IPS DF 6.9 (cell line): ENCODE measurements at regions not wholly inside any gene's neighbourhood (a gene's known extent, or its start where the extent isn't known, plus 50 kb on each side); places are given as distances from the start of the nearest gene placed in this dataset.

Experiments
- DNase-seq: peaks from one replicate; pipeline ENCODE4 v3.0.0-alpha.2; 2013; ENCODE audit warnings: low read depth, low spot score
- H3K27ac ChIP-seq: one replicate; pipeline ENCODE4 v1.5.1; 2013; ENCODE audit warnings: low read length, control low read depth
- H3K27me3 ChIP-seq: 2 replicates; pipeline ENCODE4 v1.6.1; 2013; ENCODE audit warnings: mild to moderate bottlenecking, low read length; ENCODE audit not compliant: control insufficient read depth, insufficient read depth
- H3K36me3 ChIP-seq: 2 replicates; pipeline ENCODE4 v1.6.1; 2013; ENCODE audit warnings: low read length; ENCODE audit not compliant: control insufficient read depth, insufficient read depth
- H3K4me1 ChIP-seq: 2 replicates; pipeline ENCODE4 v1.6.1; 2013; ENCODE audit warnings: low read length; ENCODE audit not compliant: control insufficient read depth, insufficient read depth
- H3K4me3 ChIP-seq: 2 replicates; pipeline ENCODE4 v1.5.1; 2013; ENCODE audit warnings: mild to moderate bottlenecking, low read length
- H3K9me3 ChIP-seq: 2 replicates; pipeline ENCODE4 v1.6.1; 2013; ENCODE audit warnings: low read length, inconsistent platforms; ENCODE audit not compliant: control insufficient read depth, insufficient read depth
- WGBS: extraction: QIAGEN DNeasy Blood & Tissue Kit; methylation state at CpG from one replicate; pipeline ENCODE4 v1.1.7; 2013; ENCODE audit warnings: mixed read lengths, missing lambda C conversion rate; ENCODE audit not compliant: insufficient read length, insufficient coverage; 5-methylcytosine and 5-hydroxymethylcytosine counted together

DNA sequence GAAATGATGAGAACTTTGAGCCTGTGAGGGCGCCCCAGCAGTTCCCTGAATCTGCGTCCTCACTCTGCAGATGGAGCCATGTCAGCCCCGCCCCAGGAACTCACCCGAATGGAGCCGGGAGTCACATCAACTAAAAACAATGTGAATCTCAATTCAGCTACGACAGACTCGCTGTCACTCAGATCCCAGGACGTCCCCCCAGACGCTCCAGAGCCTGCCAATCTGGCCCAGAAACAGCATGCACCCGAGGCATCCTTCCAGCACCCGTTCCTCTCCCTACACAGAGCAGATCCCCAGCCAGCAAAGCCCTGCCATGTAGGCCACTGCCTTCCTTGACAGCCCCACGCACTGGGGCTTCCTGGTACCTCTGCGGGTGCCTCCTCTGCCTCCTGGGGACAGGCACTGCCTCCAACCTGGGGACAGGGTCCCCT is 248.0 kb downstream of the TTLL2 start:
- no peak for DNase-seq
- Histone ChIP-seq H3K36me3 (no peaks in the 10 kb centered on the region), H3K4me1 (peaks cover 1% of the 10 kb centered on the region; the same call in 1 of the 2 replicates), H3K27me3 (no peaks in the 10 kb centered on the region), H3K9me3 (no peaks in the 10 kb centered on the region), H3K4me3 (no peak overlapping the region), H3K27ac (no peak overlapping the region)
- no CpG with 5 or more reads among the region's 13 CpGs for WGBS

GRCh38 chr6:167573461-167574215 is 248.8 kb downstream of the TTLL2 start:
- Histone ChIP-seq H3K36me3 (no peaks in the 10 kb centered on the region), H3K27me3 (no peaks in the 10 kb centered on the region), H3K9me3 (no peaks in the 10 kb centered on the region), H3K4me3 (no peak overlapping the region), H3K4me1 (peaks cover 1% of the 10 kb centered on the region; the same call in 1 of the 2 replicates), H3K27ac (no peak overlapping the region)
- WGBS = 100% methylated on average over 1 of the region's 16 CpGs
- no peak for DNase-seq

DNA sequence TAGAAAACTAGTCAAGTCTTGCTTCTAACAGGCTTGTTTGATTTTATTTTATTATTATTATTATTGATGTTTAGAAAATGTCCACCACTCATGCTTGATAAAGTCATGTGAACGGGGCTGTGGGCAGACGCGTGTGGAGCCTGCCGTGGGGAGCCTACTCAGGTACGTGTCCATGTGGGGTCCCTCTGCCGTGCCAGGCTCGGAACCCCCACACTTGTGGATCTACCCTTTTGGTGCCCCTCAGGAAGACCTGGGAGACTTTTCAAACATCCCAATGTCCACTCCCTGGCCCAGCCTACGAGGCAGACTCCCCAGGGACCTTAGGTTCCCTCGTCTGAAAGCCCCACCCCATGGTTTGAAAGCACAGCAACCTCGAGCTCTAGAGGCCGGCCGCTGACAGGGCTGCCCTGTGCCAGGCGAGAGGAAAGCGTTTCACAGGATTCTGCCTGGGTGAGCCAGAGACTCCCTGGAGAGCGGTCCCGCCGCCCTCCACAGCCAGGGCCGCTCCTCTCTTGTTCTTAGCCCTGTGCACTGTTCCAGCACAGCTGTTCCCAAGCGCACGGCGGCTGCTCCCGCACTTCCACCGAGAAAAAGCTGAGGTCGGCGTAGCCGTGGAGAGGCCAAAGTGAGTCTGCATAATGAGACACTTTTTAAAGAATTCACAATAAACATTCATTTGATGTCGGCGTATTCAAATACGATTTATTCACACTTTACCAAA is 249.7 kb downstream of the TTLL2 start:
- H3K27me3 ChIP-seq = no peaks in the 10 kb centered on the region
- WGBS = 100% methylated on average over 3 of the region's 29 CpGs
- no peak overlapping the region for H3K4me3 ChIP-seq
- H3K9me3 ChIP-seq = no peaks in the 10 kb centered on the region
- peaks cover 1% of the 10 kb centered on the region; the same call in 1 of the 2 replicates for H3K4me1 ChIP-seq
- H3K27ac ChIP-seq = no peak overlapping the region
- no peaks in the 10 kb centered on the region for H3K36me3 ChIP-seq
- DNase-seq = no peak

- H3K9me3 ChIP-seq = no peaks in the 10 kb centered on the region
- DNase-seq = no peak
- no peaks in the 10 kb centered on the region for H3K27me3 ChIP-seq
- WGBS = no CpG with 5 or more reads among the region's 23 CpGs
- no peak overlapping the region for H3K4me3 ChIP-seq
- no peaks in the 10 kb centered on the region for H3K36me3 ChIP-seq
- H3K27ac ChIP-seq = no peak overlapping the region
- H3K4me1 ChIP-seq = peaks cover 1% of the 10 kb centered on the region; the same call in 1 of the 2 replicates
Observed at GRCh38 chr6:167575158-167575696, 250.3 kb downstream of the TTLL2 start.

DNA sequence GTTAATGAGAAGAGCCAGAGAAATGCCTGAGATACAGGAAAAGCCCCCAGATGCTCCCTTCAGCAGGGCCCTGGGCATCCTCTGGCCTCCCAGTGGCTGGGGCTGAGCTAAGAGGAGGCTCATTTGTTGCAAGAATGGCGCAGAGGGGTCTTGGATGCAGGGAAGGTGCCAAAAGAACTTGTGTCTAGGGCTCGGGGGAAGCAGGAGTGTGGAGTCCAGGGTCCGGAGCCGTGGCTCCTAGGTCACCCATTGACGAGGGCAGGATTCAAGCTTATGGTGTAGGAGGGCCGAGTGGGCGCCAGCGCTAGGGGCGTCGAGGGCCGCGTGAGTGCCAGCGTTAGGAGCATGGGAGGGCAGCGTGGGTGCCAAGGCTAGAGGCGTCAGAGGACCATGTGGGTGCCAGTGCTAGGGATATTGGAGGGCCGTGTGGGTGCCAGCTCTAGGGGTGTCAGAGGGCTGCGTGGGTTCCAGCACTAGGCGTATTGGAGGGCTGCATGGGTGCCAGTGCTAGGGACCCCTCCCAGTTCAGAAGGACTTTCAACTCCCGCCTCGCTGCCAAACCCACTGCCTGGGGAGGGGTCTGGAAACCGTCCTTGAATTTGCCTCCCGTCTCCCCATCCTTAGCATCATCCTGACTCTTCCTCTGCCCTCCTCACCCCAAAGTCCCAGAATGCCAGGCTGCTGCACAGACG is 250.5 kb upstream of the AFDN start:
- H3K4me1 ChIP-seq = peaks cover 1% of the 10 kb centered on the region; the same call in 1 of the 2 replicates
- no CpG with 5 or more reads among the region's 23 CpGs for WGBS

DNA sequence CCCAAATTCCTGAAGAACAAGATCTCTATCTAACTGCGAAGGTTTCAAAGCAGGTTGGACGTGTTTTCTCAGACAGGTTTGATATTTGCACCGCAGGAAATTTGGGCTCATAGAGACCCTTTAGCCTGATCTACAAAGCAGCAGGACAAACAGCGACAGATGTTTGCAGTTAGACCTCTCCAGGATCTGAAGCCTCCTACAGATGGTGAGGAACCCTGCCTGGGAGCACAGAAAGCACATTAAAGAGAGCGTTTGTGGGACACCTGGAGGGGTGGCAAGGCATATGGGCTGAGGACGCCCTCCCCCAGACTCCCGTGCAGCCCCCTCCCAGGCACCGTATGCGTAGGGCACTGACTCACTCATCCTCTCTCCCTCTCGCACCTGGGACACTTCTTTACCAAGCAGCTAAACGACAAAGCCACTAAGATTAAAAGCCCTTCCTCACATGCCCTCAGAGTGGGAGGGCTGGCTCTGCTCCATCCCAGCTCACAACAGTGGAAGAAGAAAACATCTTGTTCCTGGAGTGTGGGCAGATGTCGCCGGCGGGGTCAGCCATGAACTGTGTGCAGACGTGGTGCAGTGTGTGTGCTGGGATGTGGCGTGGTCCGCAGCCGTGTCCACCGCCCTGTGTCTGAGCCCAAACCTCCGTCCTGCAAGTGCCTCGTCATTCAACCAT is 249.7 kb upstream of the AFDN start:
- H3K27ac ChIP-seq = no peak overlapping the region
- WGBS = no CpG with 5 or more reads among the region's 21 CpGs
- peaks cover 1% of the 10 kb centered on the region; the same call in 1 of the 2 replicates for H3K4me1 ChIP-seq

More for the DNA sequence above, 250.5 kb upstream of the AFDN start:
- no peaks in the 10 kb centered on the region for H3K27me3 ChIP-seq
- H3K36me3 ChIP-seq = no peaks in the 10 kb centered on the region
- no peak overlapping the region for H3K4me3 ChIP-seq
- DNase-seq = no peak
- H3K9me3 ChIP-seq = no peaks in the 10 kb centered on the region
- H3K27ac ChIP-seq = no peak overlapping the region

GRCh38 chr6:167577891-167578361 is 248.8 kb upstream of the AFDN start:
- no peak for DNase-seq
- no peak overlapping the region for H3K27ac ChIP-seq
- H3K36me3 ChIP-seq = no peaks in the 10 kb centered on the region
- no peaks in the 10 kb centered on the region for H3K27me3 ChIP-seq
- H3K9me3 ChIP-seq = no peaks in the 10 kb centered on the region
- H3K4me3 ChIP-seq = no peak overlapping the region
- peaks cover 1% of the 10 kb centered on the region; the same call in 1 of the 2 replicates for H3K4me1 ChIP-seq
- WGBS = no CpG with 5 or more reads among the region's 13 CpGs

More for the DNA sequence above, 249.7 kb upstream of the AFDN start:
- no peaks in the 10 kb centered on the region for H3K9me3 ChIP-seq
- no peak overlapping the region for H3K4me3 ChIP-seq
- H3K27me3 ChIP-seq = no peaks in the 10 kb centered on the region
- H3K36me3 ChIP-seq = no peaks in the 10 kb centered on the region
- no peak for DNase-seq

DNA sequence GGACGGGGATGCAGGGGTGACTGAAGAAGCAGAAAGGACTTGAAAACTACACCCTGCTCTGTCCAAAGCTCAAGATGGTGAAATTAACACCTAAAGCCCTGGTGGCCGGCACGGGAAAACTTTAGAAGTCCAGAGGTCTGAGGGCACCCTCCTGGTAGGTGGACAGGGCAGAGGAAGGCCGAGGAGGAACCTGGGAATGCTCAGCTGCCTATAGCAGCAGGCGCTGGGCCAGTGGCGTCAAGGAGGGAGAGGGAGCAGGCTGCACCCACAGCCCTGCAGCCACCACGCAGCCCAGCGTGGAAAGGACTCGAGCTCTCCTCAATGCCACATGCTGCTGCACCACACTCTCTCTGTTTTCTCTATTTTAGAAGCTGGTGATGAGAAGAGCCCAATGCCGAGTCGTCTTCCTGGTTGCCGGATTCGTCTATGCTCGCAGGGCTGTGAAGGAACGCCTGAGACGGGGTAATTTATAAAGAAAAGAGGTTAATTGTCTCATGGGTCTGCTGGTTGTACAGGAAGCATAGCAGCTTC is 248.3 kb upstream of the AFDN start:
- no peaks in the 10 kb centered on the region for H3K36me3 ChIP-seq
- WGBS = no CpG with 5 or more reads among the region's 16 CpGs

GRCh38 chr6:167579806-167580618 is 246.7 kb upstream of the AFDN start:
- H3K27me3 ChIP-seq = no peaks in the 10 kb centered on the region
- no peaks in the 10 kb centered on the region for H3K9me3 ChIP-seq
- H3K27ac ChIP-seq = no peak overlapping the region
- no peak for DNase-seq
- no peaks in the 10 kb centered on the region for H3K36me3 ChIP-seq
- H3K4me3 ChIP-seq = no peak overlapping the region
- H3K4me1 ChIP-seq = peaks cover 1% of the 10 kb centered on the region; the same call in 1 of the 2 replicates
- WGBS = no CpG with 5 or more reads among the region's 9 CpGs

More for the DNA sequence above, 248.3 kb upstream of the AFDN start:
- H3K4me1 ChIP-seq = peaks cover 1% of the 10 kb centered on the region; the same call in 1 of the 2 replicates
- no peak overlapping the region for H3K4me3 ChIP-seq
- H3K9me3 ChIP-seq = no peaks in the 10 kb centered on the region
- no peak overlapping the region for H3K27ac ChIP-seq
- H3K27me3 ChIP-seq = no peaks in the 10 kb centered on the region
- DNase-seq = no peak
